Activated T-helper 2 cell treated with anti-CD3 and anti-CD28 coated beads, Interferon-gamma antibody, Interleukin-2, Interleukin-4, amounts not matched to agents 10 μg/mL and 5 μg/mL and 100 μg/mL, durations not matched to agents 14 hours and 24 hours and 36 hours (primary cell): ENCODE measurements at regions not wholly inside any gene's neighbourhood (a gene's known extent, or its start where the extent isn't known, plus 50 kb on each side); places are given as distances from the start of the nearest gene placed in this dataset.

Source experiments
- DNase-seq: peaks from one replicate; pipeline ENCODE4 v3.0.0; 2021; ENCODE audit warnings: low spot score
- H3K27ac Mint-ChIP-seq: one replicate; pipeline ENCODE4 v1.8.0; 2021; ENCODE audit warnings: mixed read lengths
- H3K27me3 Mint-ChIP-seq: one replicate; pipeline ENCODE4 v1.8.0; 2021; ENCODE audit warnings: low read depth, mixed read lengths
- H3K36me3 Mint-ChIP-seq: one replicate; pipeline ENCODE4 v1.8.0; 2021; ENCODE audit warnings: low read depth, mixed read lengths
- H3K4me1 Mint-ChIP-seq: one replicate; pipeline ENCODE4 v1.8.0; 2021; ENCODE audit warnings: low read depth, mixed read lengths
- H3K4me3 Mint-ChIP-seq: one replicate; pipeline ENCODE4 v1.8.0; 2021; ENCODE audit warnings: low read depth, mild to moderate bottlenecking, moderate library complexity, mixed read lengths
- H3K9me3 Mint-ChIP-seq: one replicate; pipeline ENCODE4 v1.8.0; 2021; ENCODE audit warnings: mixed read lengths
- intact Hi-C: fragments of 100-400 bp; cut with micrococcal nuclease; formaldehyde crosslinking; loops from one replicate; pipeline ENCODE4 v1.15.1; 2023

DNA sequence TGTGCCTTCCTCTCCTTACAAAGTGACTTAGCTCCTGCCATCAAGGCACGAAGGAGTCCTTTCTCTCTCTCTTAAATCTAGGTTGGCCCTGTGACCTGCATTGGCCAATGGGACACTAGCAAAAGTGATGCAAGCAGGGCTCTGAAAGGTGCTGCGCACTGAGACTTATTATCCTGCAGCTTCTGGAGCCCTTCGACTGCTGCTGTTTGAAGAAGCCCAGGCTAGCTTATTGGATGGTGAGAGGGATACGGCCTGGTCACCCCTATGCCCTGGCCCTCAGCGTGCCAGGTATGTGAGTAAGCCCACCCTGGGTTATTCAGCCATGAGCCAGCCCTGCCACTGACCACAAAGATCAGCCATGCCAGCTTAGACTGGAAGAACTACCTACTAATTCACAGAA lies 74.5 kb upstream of the GGTLC1 start:
- H3K4me3 Mint-ChIP-seq = no peak overlapping the region
- no peak overlapping the region for H3K27ac Mint-ChIP-seq
- intact Hi-C loops = no loop called here
- DNase-seq = no peak
- H3K27me3 Mint-ChIP-seq = peaks cover 2% of the 10 kb centered on the region
- no peaks in the 10 kb centered on the region for H3K9me3 Mint-ChIP-seq
- no peaks in the 10 kb centered on the region for H3K36me3 Mint-ChIP-seq
- H3K4me1 Mint-ChIP-seq = peaks cover 12% of the 10 kb centered on the region

DNA sequence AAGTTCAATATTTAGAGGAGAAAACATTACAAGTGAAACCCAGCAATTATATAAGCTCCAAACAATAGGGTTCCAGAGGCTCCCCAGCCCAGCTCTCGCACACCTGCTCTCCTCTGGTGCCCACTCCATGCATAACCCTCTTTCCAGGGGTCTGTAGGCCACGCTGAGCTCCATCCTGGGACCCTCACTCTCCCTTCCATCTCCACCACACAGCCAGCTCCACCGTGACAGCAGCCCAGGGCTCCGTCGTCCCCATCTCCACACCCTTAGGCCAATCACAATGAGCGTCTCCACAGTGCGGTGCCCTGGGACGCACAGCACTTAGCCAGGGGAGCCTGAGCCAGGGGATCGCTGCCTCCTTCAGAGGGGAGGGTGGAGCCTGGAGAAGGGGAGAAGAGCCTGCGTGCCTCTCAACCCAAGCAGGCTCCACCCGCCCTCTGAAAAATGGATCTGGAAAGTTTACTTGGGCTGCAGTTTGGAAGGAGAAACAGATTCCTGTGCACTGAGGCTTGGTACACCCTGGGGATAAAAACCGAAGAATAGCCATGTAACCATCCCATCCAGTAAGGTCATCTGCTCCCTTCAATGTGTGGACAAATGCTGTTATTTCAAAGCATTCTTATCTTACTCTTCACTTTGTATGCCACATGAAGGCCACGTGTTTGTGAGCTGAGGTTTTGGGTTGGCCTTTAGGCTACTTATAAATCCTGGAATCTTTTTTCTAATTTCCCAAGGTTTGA lies 72.4 kb upstream of the GGTLC1 start:
- Mint-ChIP-seq H3K4me3 (no peak overlapping the region), H3K36me3 (no peaks in the 10 kb centered on the region), H3K27ac (no peak overlapping the region), H3K4me1 (peaks cover 5% of the 10 kb centered on the region), H3K27me3 (no peaks in the 10 kb centered on the region), H3K9me3 (no peaks in the 10 kb centered on the region)
- no peak for DNase-seq
- intact Hi-C loops = no loop called here

DNA sequence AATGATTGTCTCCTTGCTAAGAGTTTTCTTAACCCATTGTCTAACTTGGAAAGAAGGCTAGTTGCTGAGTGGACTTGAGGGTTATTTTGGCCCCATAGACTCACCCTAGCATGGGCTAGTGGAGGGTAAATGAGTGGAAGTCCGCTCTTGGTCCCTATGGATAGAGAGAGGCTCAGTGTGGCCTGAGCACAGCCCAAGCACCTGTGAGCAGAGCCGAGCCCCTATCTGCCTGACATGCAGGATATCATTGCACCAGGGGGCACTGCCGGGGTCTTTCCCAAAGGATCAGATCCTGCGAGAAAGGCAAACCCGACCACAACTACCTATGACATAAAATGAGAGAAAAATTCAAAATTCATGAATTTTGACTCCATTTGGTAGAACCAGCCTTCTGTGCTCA lies 70.6 kb upstream of the GGTLC1 start:
- no peaks in the 10 kb centered on the region for H3K36me3 Mint-ChIP-seq
- no peak overlapping the region for H3K4me3 Mint-ChIP-seq
- no peaks in the 10 kb centered on the region for H3K4me1 Mint-ChIP-seq
- no peak overlapping the region for H3K27ac Mint-ChIP-seq
- no peak for DNase-seq
- no peaks in the 10 kb centered on the region for H3K9me3 Mint-ChIP-seq
- no peaks in the 10 kb centered on the region for H3K27me3 Mint-ChIP-seq
- intact Hi-C loops = no loop called here

DNA sequence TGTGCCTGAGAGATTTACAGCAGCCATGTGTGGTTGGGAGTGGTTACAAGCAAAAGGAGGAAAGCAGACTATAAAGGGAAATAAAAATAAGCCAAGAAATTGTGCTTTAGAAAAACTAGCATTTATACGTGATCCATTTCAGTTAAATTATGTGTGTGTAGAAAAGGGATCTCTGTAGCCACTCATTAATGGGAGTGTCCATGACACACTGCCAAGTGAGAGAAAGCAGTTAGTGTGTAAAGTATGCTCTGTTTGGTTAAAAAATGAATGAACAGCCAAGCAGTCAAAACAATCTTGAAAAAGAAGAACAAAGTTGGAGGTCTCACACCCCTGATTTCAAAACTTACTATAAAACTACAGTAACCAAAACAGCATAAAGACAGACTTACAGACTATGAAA lies 67.9 kb upstream of the GGTLC1 start:
- Mint-ChIP-seq H3K4me3 (no peak overlapping the region), H3K36me3 (no peaks in the 10 kb centered on the region), H3K27ac (no peak overlapping the region), H3K27me3 (no peaks in the 10 kb centered on the region), H3K9me3 (no peaks in the 10 kb centered on the region), H3K4me1 (peaks cover 6% of the 10 kb centered on the region)
- intact Hi-C loops = no loop called here
- no peak for DNase-seq

DNA sequence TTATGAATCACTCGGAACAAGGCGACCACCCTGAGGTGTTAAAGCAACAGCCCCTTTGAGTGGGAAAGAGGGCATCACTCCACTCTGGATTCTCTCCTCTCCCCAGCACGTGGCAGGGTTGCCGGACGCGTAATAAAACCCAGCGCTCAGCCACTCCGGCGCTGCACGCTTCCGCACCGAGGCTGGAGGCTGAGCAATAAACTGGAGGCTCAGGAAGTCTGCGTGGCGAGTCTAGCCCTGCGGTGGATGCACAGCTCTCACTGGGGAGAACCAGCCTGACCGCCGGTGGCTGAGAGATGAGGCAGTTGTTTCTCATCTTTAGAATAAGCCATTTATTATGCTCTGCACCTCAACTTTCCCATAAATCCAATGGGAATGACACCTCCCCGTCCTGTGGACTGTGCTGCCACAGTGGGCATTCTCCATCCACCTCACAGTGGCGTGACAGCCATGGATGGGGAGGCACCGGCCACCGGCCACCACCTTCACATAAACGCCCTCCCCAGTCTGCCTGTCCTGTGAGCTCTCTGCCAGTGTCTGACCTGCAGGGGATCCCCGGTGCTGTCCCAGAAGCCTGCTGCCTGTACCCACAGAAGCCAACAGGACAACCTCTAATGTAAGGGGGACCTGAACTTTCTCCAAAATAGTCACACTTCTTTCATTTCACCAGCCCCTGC lies 64.2 kb upstream of the GGTLC1 start:
- Mint-ChIP-seq H3K9me3 (no peaks in the 10 kb centered on the region), H3K4me1 (peaks cover 35% of the 10 kb centered on the region), H3K36me3 (no peaks in the 10 kb centered on the region), H3K4me3 (no peak overlapping the region), H3K27me3 (no peaks in the 10 kb centered on the region), H3K27ac (no peak overlapping the region)
- no peak for DNase-seq
- intact Hi-C loops = no loop called here

DNA sequence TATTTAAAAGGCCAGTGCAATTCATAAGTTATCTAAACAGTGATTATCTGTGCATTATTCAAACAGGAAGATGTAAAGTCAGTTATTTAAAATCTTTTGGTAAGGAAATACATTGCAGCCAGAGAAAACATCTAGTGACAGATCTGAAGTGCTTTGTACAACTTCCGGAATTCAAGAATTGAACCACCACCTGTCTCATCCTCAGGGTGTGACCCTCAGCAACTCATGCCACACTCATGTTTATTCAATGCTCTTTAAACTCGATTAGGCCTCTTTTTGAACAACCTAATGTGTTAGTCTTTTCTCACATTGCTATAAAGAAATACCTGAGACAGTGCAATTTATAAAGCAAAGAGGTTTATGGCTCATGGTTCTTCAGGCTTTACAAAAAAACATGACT lies 62.6 kb upstream of the GGTLC1 start:
- H3K36me3 Mint-ChIP-seq = peaks cover 4% of the 10 kb centered on the region
- no peak overlapping the region for H3K4me3 Mint-ChIP-seq
- no peaks in the 10 kb centered on the region for H3K27me3 Mint-ChIP-seq
- DNase-seq = no peak
- H3K4me1 Mint-ChIP-seq = peaks cover 45% of the 10 kb centered on the region
- no peaks in the 10 kb centered on the region for H3K9me3 Mint-ChIP-seq
- intact Hi-C loops = no loop called here
- H3K27ac Mint-ChIP-seq = peak overlapping the region; percentile 17

DNA sequence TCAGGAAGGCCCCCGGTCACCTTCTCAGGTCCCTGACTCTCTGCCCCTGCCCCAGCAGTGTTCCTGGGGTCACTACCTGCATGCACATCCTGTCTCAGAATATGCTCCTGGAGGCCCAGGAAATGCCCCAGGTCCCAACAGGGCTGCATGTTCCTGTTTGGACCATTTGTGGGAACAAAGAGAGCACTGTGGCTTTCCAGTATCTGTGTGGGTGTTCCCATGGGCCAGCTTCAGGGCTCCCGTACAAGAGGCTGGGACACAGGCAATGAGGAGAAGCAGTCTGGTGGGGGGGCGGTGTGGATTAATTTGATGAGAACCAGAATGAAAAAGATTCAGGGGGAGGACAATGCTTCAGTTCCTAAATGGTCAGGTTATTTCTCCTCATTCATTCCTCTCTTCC lies 61.5 kb upstream of the GGTLC1 start:
- H3K9me3 Mint-ChIP-seq = no peaks in the 10 kb centered on the region
- H3K27me3 Mint-ChIP-seq = no peaks in the 10 kb centered on the region
- peaks cover 4% of the 10 kb centered on the region for H3K36me3 Mint-ChIP-seq
- DNase-seq = no peak
- intact Hi-C loops = no loop called here
- H3K4me3 Mint-ChIP-seq = no peak overlapping the region
- H3K27ac Mint-ChIP-seq = peak overlapping the region; percentile 21
- H3K4me1 Mint-ChIP-seq = peaks cover 55% of the 10 kb centered on the region

DNA sequence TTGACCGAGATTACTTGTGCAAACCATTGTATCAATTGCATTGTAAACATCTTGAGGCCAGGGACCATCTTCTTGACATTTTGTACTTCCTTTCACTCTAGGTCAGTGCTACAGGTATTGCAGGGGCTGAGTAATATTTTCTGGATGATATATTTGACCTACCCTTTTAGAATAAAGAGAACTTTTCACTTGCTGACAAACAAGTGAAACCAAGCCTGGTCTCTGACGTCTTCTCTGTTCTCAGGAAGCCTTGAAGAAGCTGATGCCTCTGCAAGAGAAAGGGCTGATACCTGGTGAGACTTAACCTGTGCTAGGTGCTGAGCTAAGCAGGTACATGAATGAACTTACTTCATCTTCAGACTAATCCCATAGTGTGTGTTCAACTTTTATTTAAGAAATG lies 60.5 kb upstream of the GGTLC1 start:
- Mint-ChIP-seq H3K4me1 (peaks cover 62% of the 10 kb centered on the region), H3K27me3 (no peaks in the 10 kb centered on the region), H3K27ac (peak overlapping the region; percentile 53), H3K9me3 (no peaks in the 10 kb centered on the region), H3K36me3 (peaks cover 4% of the 10 kb centered on the region), H3K4me3 (no peak overlapping the region)
- intact Hi-C loops = loop anchor here (10.0 kb wide), 1 partner anchor 1126 kb away; no protein-coding TSS in a partner anchor
- no peak for DNase-seq

DNA sequence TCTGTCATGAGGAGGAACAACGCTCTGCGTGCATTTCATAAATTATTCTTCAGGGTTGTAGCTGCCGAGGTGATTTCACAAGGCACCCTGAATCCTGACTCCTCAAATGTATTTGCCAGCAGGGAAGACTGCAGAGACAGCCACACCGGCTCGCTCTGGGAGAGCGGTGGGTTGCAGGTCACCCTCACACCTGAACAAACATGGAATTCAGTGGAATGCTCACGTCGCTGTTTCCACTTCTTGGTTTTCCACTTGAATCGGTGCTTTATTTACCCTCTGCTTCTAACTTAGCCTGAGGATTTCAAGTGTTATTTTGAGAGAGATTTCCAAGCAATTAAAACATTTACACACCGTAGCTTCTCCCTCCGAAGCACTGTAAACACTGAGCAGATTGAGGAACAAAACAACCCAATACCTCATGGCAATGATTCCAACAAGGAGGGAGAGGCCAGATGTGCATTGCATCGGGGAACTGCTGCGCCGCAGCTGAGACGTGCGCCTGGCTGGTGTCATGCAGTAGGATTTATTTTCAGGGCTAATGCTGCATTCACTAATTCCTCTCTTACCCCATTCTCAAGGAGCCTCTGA lies 59.5 kb upstream of the GGTLC1 start:
- DNase-seq = no peak
- Mint-ChIP-seq H3K27me3 (no peaks in the 10 kb centered on the region), H3K4me3 (no peak overlapping the region), H3K9me3 (no peaks in the 10 kb centered on the region), H3K27ac (peak overlapping the region; percentile 22), H3K4me1 (peaks cover 65% of the 10 kb centered on the region), H3K36me3 (peaks cover 4% of the 10 kb centered on the region)
- intact Hi-C loops = loop anchor here (10.0 kb wide), 1 partner anchor 1127 kb away; no protein-coding TSS in a partner anchor

DNA sequence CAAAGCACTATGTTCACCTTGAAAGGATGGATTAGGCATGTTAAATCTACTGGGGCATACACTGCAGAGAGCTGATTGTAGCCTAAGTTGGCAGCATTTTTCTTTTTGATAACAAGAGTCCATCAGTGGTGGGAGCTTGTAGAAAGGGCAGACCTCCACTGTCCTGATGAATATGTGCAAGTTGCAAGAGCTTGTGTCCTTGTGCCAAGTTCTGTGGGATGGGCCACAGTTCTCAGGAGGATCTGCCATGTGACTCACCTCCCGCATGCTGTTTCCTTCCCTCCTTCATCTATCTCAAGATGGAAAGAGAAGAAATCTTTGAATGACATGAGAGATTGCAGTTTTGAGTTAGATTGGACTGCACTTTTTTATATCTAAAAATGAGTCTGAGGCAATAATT lies 58.3 kb upstream of the GGTLC1 start:
- no peak for DNase-seq
- Mint-ChIP-seq H3K27ac (peak overlapping the region; percentile 21), H3K36me3 (peaks cover 4% of the 10 kb centered on the region), H3K27me3 (no peaks in the 10 kb centered on the region), H3K4me3 (no peak overlapping the region), H3K9me3 (no peaks in the 10 kb centered on the region), H3K4me1 (peaks cover 62% of the 10 kb centered on the region)
- intact Hi-C loops = loop anchor here (10.0 kb wide), 1 partner anchor 1128 kb away; no protein-coding TSS in a partner anchor

DNA sequence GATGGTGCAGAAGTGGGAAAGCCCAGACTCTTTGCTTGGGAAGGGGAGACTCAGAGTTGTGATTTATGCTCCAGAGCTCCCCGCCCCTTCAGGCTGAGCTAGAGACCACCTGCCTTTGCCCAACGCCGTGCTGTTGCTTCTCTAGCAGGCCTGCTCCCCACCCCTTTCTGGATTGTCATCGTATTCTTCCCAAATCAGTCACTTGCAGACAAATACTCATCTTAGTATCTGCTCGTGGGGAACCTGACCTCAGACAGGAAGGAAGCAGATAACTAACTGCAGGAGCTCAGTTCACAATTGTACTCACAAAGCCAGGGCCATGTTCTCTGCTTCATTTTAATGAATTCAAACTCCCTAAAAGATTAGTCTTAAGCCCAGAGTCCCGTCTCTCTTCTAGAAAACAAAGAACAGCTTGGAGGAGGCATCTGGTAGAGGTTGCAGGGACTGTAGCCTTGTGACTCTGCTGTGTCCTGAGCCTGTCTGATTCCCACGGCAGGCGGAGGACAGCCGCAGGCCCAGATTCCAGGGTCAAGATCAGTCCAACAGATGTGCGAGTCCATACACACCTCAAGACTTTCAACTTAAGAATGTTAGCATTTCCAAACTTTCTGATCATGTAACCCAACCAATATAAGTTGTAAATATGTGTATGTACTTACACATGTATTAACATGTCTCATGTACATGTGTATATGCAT lies 57.2 kb upstream of the GGTLC1 start:
- intact Hi-C loops = loop anchor here (1.0 to 10.0 kb wide), 3 partner anchors 18 to 1129 kb away; no protein-coding TSS in a partner anchor
- Mint-ChIP-seq H3K9me3 (no peaks in the 10 kb centered on the region), H3K4me3 (no peak overlapping the region), H3K4me1 (peaks cover 57% of the 10 kb centered on the region), H3K36me3 (peaks cover 4% of the 10 kb centered on the region), H3K27ac (peak overlapping the region; percentile 57), H3K27me3 (no peaks in the 10 kb centered on the region)
- peak; percentile 26 for DNase-seq

DNA sequence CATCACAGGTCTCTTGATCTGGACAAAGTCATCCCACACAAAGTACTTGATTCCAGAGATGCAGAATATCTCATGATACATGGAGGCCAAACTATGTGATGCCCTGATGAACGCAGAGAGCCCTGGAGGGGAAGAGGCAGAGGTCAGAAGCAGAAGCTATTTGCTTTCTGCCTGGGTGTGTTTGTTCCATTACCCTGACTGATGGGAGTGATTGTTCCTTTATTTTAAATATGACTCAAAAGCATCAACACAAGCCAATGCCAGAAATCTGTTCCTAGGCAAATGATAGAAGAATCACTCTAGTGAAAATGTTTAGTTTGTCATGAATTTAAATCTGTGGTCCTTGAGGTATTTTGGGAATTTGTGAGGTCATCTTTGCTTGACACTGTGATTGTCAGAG lies 54.7 kb upstream of the GGTLC1 start:
- peaks cover 4% of the 10 kb centered on the region for H3K36me3 Mint-ChIP-seq

More for the DNA sequence above, 54.7 kb upstream of the GGTLC1 start:
- DNase-seq = no peak
- Mint-ChIP-seq H3K9me3 (no peaks in the 10 kb centered on the region), H3K27me3 (no peaks in the 10 kb centered on the region), H3K4me3 (no peak overlapping the region), H3K4me1 (peaks cover 39% of the 10 kb centered on the region), H3K27ac (no peak overlapping the region)
- intact Hi-C loops = loop anchor here (10.0 kb wide), 1 partner anchor 1132 kb away; no protein-coding TSS in a partner anchor
